Neural cell (in vitro differentiated cells): ENCODE measurements at regions not wholly inside any gene's neighbourhood (a gene's known extent, or its start where the extent isn't known, plus 50 kb on each side); places are given as distances from the start of the nearest gene placed in this dataset.
"Not testable (repeated sequence)": the region's sequence is repeated elsewhere in the genome, so short reads cannot be mapped to it uniquely, and the experiment has no call there.

Experiments used
- H2AFZ ChIP-seq: fragments of 200-600, 300-800 bp; sonication (generic), shearing (Covaris generic); 2 replicates; pipeline ENCODE4 v1.6.0; 2014; ENCODE audit warnings: low read depth, mild to moderate bottlenecking, antibody characterized with exemption, low read length, moderate library complexity
- H3F3A ChIP-seq: fragments of 200-600 bp; shearing (Covaris generic); 2 replicates; pipeline ENCODE4 v1.6.1; 2016; ENCODE audit warnings: mild to moderate bottlenecking, moderate library complexity, mixed read lengths, antibody characterized with exemption, low read length; ENCODE audit not compliant: insufficient read depth, poor library complexity, severe bottlenecking
- H3K27ac ChIP-seq: fragments of 200-600, 300-800 bp; sonication (generic), shearing (Covaris generic); 2 replicates; pipeline ENCODE4 v1.5.1; 2014; ENCODE audit warnings: mild to moderate bottlenecking, low read length, moderate library complexity
- H3K27me3 ChIP-seq: fragments of 300-800, 200-600 bp; sonication (generic), shearing (Covaris generic); 2 replicates; pipeline ENCODE4 v1.6.0; 2014; ENCODE audit warnings: mild to moderate bottlenecking, low read depth, low read length, moderate library complexity; ENCODE audit not compliant: insufficient read depth
- H3K36me3 ChIP-seq: fragments of 300-800, 200-600 bp; sonication (generic), shearing (Covaris generic); 2 replicates; pipeline ENCODE4 v1.5.1; 2014; ENCODE audit warnings: mild to moderate bottlenecking, antibody characterized with exemption, low read length, moderate library complexity; ENCODE audit not compliant: insufficient read depth
- H3K4me2 ChIP-seq: fragments of 300-800, 200-600 bp; sonication (generic), shearing (Covaris generic); 2 replicates; pipeline ENCODE4 v1.6.0; 2014; ENCODE audit warnings: mild to moderate bottlenecking, low read length
- H3K4me3 ChIP-seq: fragments of 300-800, 200-600 bp; sonication (generic), shearing (Covaris generic); 2 replicates; pipeline ENCODE4 v1.5.1; 2014; ENCODE audit warnings: mild to moderate bottlenecking, low read length, moderate library complexity
- H3K79me2 ChIP-seq: fragments of 200-600 bp; shearing (Covaris generic); replicated peaks from 2 replicates; pipeline ENCODE4 v1.6.0; 2014; ENCODE audit warnings: mild to moderate bottlenecking, low read length, moderate library complexity; ENCODE audit not compliant: insufficient read depth
- H3K9ac ChIP-seq: fragments of 300-800, 200-600 bp; sonication (generic), shearing (Covaris generic); 2 replicates; pipeline ENCODE4 v1.6.1; 2016; ENCODE audit warnings: mild to moderate bottlenecking, low read length, mixed read lengths
- H3K9me2 ChIP-seq: fragments of 200-600 bp; shearing (Covaris generic); 2 replicates; pipeline ENCODE4 v1.6.1; 2016; ENCODE audit warnings: mild to moderate bottlenecking, low read length, mixed read lengths; ENCODE audit not compliant: insufficient read depth
- H3K9me3 ChIP-seq: fragments of 200-600, 300-800 bp; sonication (generic), shearing (Covaris generic); 2 replicates; pipeline ENCODE4 v1.6.1; 2016; ENCODE audit warnings: mild to moderate bottlenecking, mixed run types, low read length, moderate library complexity, mixed read lengths
- H4K20me1 ChIP-seq: fragments of 200-600 bp; shearing (Covaris generic); 2 replicates; pipeline ENCODE4 v1.6.1; 2016; ENCODE audit warnings: mild to moderate bottlenecking, mixed run types; ENCODE audit not compliant: insufficient read depth
- EP300 ChIP-seq: fragments of 450-650 bp; conservative IDR thresholded peaks from 2 replicates; pipeline ENCODE4 v1.6.1; 2014; ENCODE audit warnings: antibody characterized with exemption, mild to moderate bottlenecking, moderate library complexity; ENCODE audit not compliant: poor library complexity, severe bottlenecking
- EZH2 ChIP-seq: fragments of 200-600, 300-800 bp; shearing (Covaris generic), sonication (generic); IDR thresholded peaks from 2 replicates; pipeline ENCODE4 v1.6.1; 2014; ENCODE audit warnings: antibody characterized with exemption, low read length, borderline replicate concordance, mild to moderate bottlenecking; ENCODE audit not compliant: insufficient read depth, poor library complexity, severe bottlenecking
- MXI1 ChIP-seq: fragments of 450-650 bp; conservative IDR thresholded peaks from 2 replicates; pipeline ENCODE4 v1.6.1; 2014; ENCODE audit warnings: antibody characterized with exemption, mild to moderate bottlenecking; ENCODE audit not compliant: poor library complexity, severe bottlenecking
- POLR2AphosphoS5 ChIP-seq: IDR thresholded peaks from 2 replicates; pipeline ENCODE4 v1.6.1; 2012
- RAD21 ChIP-seq: fragments of 450-650 bp; conservative IDR thresholded peaks from 2 replicates; pipeline ENCODE4 v1.6.1; 2014; ENCODE audit warnings: antibody characterized with exemption, mild to moderate bottlenecking, moderate library complexity
- SMC3 ChIP-seq: fragments of 450-650 bp; conservative IDR thresholded peaks from 2 replicates; pipeline ENCODE4 v1.6.1; 2014; ENCODE audit warnings: antibody characterized with exemption, mild to moderate bottlenecking, moderate library complexity; ENCODE audit not compliant: poor library complexity
- TAF1 ChIP-seq: IDR thresholded peaks from 2 replicates; pipeline ENCODE4 v1.6.1; 2012; ENCODE audit warnings: low read depth
- TF ChIP-seq, protein P1 (sequence below): IDR thresholded peaks from 2 replicates; pipeline ENCODE4 v1.6.1; 2012; ENCODE audit warnings: borderline replicate concordance
- TF ChIP-seq, protein P2 (sequence below): fragments of 450-650 bp; IDR thresholded peaks from 2 replicates; pipeline ENCODE4 v1.5.1; 2014; ENCODE audit warnings: antibody characterized with exemption, mild to moderate bottlenecking, moderate library complexity; ENCODE audit not compliant: poor library complexity, severe bottlenecking

DNA sequence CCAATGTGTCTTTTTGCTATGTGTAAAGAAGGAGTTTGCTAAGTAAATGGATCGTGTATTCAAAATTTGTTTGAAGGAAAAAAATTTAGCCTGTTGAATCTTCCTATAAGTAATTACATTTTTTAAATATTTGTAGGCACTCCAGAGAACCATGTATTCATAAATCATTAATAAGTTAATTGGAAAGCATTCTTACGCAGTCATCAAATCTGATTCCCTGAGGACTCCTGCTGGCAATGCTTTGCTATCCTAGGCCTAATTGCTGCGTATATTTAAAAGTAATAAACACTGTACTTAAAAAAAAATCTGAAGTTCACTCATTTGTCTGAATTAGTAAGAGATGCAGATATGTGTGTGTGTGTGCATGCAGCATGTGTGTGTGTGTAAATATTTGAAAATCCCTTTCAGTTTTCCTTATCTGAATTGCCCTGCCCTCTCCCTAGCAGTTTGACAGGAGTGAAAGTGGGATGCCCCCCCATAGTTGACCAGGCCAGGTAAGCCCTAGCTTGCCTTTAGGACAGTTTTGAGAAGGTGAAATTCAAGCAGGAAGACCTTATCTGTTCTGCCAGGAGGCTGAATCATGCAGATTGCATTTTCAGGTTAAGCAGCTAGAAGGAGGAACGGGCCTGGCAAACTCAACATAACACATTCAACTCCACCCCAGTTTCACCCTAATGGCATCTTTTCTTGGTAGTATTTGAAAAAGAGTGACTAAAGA, 81.2 kb upstream of the DNAH5 start:
- no peaks in the 10 kb centered on the region for H3K9me3 ChIP-seq
- no peaks in the 10 kb centered on the region for H3K79me2 ChIP-seq
- H3F3A ChIP-seq, result no peaks in the 10 kb centered on the region
- no peak overlapping the region for H3K27ac ChIP-seq
- H2AFZ ChIP-seq, result no peak overlapping the region
- no peak overlapping the region for H3K4me3 ChIP-seq
- H3K4me2 ChIP-seq, result no peak overlapping the region
- no peaks in the 10 kb centered on the region for H3K36me3 ChIP-seq
- TF ChIP-seq, protein P1, sequence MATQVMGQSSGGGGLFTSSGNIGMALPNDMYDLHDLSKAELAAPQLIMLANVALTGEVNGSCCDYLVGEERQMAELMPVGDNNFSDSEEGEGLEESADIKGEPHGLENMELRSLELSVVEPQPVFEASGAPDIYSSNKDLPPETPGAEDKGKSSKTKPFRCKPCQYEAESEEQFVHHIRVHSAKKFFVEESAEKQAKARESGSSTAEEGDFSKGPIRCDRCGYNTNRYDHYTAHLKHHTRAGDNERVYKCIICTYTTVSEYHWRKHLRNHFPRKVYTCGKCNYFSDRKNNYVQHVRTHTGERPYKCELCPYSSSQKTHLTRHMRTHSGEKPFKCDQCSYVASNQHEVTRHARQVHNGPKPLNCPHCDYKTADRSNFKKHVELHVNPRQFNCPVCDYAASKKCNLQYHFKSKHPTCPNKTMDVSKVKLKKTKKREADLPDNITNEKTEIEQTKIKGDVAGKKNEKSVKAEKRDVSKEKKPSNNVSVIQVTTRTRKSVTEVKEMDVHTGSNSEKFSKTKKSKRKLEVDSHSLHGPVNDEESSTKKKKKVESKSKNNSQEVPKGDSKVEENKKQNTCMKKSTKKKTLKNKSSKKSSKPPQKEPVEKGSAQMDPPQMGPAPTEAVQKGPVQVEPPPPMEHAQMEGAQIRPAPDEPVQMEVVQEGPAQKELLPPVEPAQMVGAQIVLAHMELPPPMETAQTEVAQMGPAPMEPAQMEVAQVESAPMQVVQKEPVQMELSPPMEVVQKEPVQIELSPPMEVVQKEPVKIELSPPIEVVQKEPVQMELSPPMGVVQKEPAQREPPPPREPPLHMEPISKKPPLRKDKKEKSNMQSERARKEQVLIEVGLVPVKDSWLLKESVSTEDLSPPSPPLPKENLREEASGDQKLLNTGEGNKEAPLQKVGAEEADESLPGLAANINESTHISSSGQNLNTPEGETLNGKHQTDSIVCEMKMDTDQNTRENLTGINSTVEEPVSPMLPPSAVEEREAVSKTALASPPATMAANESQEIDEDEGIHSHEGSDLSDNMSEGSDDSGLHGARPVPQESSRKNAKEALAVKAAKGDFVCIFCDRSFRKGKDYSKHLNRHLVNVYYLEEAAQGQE, result no peak
- TF ChIP-seq SMC3 (no peak), TAF1 (no peak), POLR2AphosphoS5 (no peak), EP300 (no peak), RAD21 (no peak), EZH2 (no peak), MXI1 (no peak)
- TF ChIP-seq, protein P2, sequence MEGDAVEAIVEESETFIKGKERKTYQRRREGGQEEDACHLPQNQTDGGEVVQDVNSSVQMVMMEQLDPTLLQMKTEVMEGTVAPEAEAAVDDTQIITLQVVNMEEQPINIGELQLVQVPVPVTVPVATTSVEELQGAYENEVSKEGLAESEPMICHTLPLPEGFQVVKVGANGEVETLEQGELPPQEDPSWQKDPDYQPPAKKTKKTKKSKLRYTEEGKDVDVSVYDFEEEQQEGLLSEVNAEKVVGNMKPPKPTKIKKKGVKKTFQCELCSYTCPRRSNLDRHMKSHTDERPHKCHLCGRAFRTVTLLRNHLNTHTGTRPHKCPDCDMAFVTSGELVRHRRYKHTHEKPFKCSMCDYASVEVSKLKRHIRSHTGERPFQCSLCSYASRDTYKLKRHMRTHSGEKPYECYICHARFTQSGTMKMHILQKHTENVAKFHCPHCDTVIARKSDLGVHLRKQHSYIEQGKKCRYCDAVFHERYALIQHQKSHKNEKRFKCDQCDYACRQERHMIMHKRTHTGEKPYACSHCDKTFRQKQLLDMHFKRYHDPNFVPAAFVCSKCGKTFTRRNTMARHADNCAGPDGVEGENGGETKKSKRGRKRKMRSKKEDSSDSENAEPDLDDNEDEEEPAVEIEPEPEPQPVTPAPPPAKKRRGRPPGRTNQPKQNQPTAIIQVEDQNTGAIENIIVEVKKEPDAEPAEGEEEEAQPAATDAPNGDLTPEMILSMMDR, result no peak
- H4K20me1 ChIP-seq, result no peaks in the 10 kb centered on the region
- H3K27me3 ChIP-seq, result no peaks in the 10 kb centered on the region
- H3K9ac ChIP-seq, result no peak overlapping the region
- H3K9me2 ChIP-seq, result no peaks in the 10 kb centered on the region

DNA sequence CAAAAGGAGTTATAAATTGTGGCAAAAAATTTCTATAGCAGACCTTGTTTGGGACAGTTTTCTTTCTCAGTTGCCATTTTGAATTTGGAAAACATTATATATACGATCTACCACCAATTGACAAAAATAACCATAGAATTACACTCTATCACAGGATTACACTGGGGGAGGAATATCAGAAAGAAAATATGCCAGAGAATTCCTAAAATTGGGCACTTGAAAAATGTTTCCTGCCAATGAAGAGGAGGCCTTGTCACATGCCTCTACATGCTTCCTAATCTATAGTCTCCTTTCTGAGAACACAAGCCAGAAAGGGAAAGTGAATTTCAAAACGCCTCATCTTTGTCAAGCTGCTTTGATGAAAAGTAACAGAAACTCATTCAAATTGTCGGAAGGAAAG, 78.5 kb upstream of the DNAH5 start:
- H3K9me2 ChIP-seq, result no peaks in the 10 kb centered on the region
- H3K36me3 ChIP-seq, result no peaks in the 10 kb centered on the region
- H3F3A ChIP-seq, result no peaks in the 10 kb centered on the region
- TF ChIP-seq, protein P1, result no peak
- TF ChIP-seq POLR2AphosphoS5, result no peak
- TF ChIP-seq, protein P2, result no peak
- TF ChIP-seq MXI1, result no peak
- TF ChIP-seq SMC3, result no peak
- no peak for TF ChIP-seq EZH2
- TF ChIP-seq EP300, result no peak
- TF ChIP-seq RAD21, result no peak
- H3K4me2 ChIP-seq, result no peak overlapping the region
- H3K79me2 ChIP-seq, result no peaks in the 10 kb centered on the region
- no peak overlapping the region for H3K27ac ChIP-seq
- no peaks in the 10 kb centered on the region for H3K27me3 ChIP-seq
- H3K4me3 ChIP-seq, result no peak overlapping the region
- no peak overlapping the region for H2AFZ ChIP-seq
- H4K20me1 ChIP-seq, result no peaks in the 10 kb centered on the region
- no peaks in the 10 kb centered on the region for H3K9me3 ChIP-seq
- H3K9ac ChIP-seq, result no peak overlapping the region

DNA sequence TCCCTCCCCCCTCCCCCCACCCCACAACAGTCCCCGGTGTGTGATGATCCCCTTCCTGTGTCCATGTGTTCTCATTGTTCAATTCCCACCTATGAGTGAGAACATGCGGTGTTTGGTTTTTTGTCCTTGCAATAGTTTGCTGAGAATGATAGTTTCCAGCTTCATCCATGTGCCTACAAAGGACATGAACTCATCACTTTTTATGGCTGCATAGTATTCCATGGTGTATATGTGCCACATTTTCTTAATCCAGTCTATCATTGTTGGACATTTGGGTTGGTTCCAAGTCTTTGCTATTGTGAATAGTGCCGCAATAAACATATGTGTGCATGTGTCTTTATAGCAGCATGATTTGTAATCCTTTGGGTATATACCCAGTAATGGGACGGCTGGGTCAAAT, 76.5 kb upstream of the DNAH5 start:
- not testable (repeated sequence) for H3K4me3 ChIP-seq, H3K4me2 ChIP-seq, H3F3A ChIP-seq, H3K9me2 ChIP-seq, H3K27ac ChIP-seq, H3K9me3 ChIP-seq, H3K36me3 ChIP-seq, H3K27me3 ChIP-seq, H4K20me1 ChIP-seq, H2AFZ ChIP-seq, H3K79me2 ChIP-seq, H3K9ac ChIP-seq
